Adrenal gland (tissue), 5 donors: ENCODE measurements at regions not wholly inside any gene's neighbourhood (a gene's known extent, or its start where the extent isn't known, plus 50 kb on each side); places are given as distances from the start of the nearest gene placed in this dataset.

ENCODE experiments used
- POLR2A ChIP-seq, 2 donors: fragments of 450-650 bp; IDR thresholded peaks; one replicate each; pipeline ENCODE4 v1.6.1; 2017; ENCODE audit warnings: antibody characterized with exemption in 2 of 2, mild to moderate bottlenecking in 2 of 2, moderate library complexity in 1 of 2
- TF ChIP-seq, protein P1 (sequence below), 6 experiments: fragments of 450-650 bp in 4 of 6; fragments of 200-600 bp in 2 of 6; sonication (generic) in 1 of 6; IDR thresholded peaks; 1 replicate in 5 of 6; 2 replicates in 1 of 6; pipeline versions ENCODE4 v1.5.1 to v1.8.0; 2016 to 2021; ENCODE audit warnings: antibody characterized with exemption in 6 of 6, mild to moderate bottlenecking in 2 of 6, moderate library complexity in 1 of 6
- donor health status: DM: no; HTN: no; CAD: no.

DNA sequence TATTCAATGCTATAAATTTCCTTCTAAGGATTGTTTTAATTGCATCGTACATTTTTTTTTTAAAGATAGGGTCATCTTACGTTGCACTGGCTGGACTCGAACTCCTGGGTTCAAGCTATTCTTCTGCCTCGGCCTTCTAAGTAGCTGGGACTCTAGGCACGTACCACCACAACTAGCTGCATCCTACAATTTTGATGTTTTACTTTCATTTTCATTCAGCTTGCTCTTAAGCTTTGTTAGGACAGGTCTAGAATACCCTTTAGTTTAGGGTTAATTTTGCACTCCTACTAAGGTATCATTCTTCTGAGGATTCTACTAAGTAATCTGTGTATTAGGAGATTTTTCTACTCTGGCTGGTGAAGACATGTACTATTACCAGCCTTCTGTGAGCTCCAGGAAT, 50.2 kb upstream of the C1GALT1C1 start:
- TF ChIP-seq, protein P1, sequence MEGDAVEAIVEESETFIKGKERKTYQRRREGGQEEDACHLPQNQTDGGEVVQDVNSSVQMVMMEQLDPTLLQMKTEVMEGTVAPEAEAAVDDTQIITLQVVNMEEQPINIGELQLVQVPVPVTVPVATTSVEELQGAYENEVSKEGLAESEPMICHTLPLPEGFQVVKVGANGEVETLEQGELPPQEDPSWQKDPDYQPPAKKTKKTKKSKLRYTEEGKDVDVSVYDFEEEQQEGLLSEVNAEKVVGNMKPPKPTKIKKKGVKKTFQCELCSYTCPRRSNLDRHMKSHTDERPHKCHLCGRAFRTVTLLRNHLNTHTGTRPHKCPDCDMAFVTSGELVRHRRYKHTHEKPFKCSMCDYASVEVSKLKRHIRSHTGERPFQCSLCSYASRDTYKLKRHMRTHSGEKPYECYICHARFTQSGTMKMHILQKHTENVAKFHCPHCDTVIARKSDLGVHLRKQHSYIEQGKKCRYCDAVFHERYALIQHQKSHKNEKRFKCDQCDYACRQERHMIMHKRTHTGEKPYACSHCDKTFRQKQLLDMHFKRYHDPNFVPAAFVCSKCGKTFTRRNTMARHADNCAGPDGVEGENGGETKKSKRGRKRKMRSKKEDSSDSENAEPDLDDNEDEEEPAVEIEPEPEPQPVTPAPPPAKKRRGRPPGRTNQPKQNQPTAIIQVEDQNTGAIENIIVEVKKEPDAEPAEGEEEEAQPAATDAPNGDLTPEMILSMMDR (IDR thresholded peaks at IDR 0.05): no peak
- no peak for TF ChIP-seq POLR2A (IDR thresholded peaks at IDR 0.05)
